ENCODE measurements at regions not wholly inside any gene's neighbourhood (a gene's known extent, or its start where the extent isn't known, plus 50 kb on each side); places are given as distances from the start of the nearest gene placed in this dataset.

- TF ChIP-seq GATA2 (IDR thresholded peaks at IDR 0.05; ENCODE audit: low read depth, low read length) (no peak), GATA3 (IDR thresholded peaks at IDR 0.05; ENCODE audit: low read depth, low read length) (no peak)
These were observed 186.8 kb upstream of the LRATD1 start for GRCh38 chr2:14445670-14446069.

Data from SH-SY5Y (cell line).